ENCODE measurements at regions not wholly inside any gene's neighbourhood (a gene's known extent, or its start where the extent isn't known, plus 50 kb on each side); places are given as distances from the start of the nearest gene placed in this dataset.
A peak's percentile ranks its signal among the peaks of the same experiment; 100 is the strongest.

GRCh38 chr22:46054091-46055073, 77.4 kb upstream of the WNT7B start:
- peak; percentile 70 to 77 for DNase-seq

- no peak for DNase-seq
These were observed 78.4 kb upstream of the WNT7B start for GRCh38 chr22:46055181-46055875.

DNA sequence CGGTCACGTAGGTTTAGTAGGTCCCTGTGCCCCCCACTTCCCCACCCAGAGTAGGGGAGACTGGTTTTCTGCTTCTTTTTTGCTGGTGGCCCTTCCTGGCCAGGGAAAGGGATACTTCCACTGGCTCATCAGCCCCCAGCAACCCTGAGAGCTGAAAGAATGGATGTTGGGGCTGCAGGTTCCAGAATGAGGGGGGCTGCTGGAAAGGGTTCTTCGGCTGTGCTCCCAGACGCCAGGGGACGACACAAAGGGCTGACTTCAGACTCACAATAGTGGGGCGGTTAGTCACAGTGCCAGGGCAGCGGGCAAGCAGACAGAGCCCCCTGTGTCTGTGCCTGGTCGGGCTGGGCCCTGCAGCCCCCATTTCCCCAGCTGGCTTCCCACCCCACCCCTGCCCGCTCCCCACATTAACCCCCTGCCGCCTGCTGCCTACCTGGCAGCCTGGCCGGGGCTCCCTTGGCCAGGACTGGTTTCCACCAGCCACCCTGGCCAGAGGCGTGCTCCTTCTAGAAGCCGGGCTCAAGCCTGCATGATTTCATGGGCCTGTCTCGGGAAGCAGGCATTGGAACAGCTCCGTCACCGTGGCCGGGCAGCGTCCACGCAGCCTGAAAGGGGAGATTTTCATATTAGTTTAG, 79.1 kb upstream of the WNT7B start:
- DNase-seq: peak in 1 of 2 experiments; percentile 38

DNA sequence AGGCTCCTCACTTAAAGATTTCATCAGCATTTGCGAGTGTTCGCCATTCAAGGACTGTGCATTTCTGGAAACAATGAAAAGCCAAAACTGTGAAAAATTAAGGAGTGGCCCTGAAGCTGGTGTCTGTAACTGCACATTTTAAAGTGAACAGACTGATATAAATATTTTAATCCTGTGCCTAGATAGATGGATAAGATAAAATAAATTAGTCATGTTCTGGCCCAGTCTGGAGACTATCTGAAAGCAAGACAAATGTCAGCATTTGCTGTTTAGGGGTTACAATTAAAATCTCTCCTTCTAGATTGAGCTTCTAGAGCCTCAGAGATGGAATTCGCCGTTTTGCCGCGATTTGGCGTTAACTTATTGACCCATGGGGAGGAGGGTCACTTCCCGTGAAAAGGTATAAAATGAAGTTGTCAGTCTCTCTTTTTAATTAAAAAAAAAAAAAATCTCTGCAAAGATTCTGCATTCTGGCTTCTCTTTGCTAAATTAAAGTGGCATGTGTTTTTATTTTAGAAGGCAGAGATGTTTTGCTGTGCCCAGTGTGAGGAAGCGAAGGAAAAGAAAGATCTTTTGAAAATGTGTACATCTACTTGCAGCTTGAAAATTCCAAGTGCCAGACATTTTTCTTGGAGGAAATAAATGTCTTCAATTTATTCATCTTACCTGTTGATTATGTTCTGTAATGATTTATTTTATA, 79.7 kb upstream of the WNT7B start:
- DNase-seq: no peak

DNA sequence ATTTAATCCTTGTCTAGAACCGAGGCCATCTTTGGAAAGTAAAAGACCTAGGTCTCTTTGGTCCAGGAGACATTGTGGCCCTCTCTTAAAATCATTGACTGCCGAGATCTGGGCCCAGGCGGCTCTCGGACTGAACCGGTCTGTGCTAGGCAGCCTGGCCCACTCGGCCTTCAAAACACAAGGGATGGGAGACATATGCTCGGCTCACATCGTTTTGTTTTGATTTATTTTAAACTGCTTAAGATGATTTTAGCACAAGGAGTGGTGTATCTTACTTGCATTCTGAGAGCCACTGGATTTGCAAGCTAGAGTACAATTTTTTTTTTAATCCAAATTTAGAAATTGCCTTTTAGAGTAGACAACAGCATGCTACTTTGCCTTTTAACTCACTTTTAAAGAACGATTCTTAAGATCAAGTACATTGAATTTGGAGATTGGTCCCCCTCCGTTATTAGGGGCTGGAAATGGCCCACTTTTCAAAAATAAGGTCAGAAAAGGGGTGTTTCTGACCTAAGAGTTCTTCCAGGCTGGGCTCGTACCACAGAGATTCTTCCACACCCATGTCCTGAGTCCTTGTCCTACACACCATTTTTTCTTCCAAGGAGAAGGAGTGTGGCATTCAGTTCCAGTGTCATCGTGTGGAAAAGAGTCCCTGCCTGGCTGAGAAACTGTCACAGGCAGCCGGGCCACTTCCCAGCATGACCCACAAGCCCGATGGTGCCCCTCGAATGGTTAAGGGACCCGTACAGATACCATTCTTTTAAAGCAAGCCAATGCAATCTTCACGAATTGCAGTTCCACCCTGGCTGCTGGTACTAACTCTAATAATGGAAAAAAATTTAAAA, 80.5 kb upstream of the WNT7B start:
- DNase-seq: no peak

GRCh38 chr22:46058091-46058420, 81.1 kb upstream of the WNT7B start:
- DNase-seq: peak in 1 of 2 experiments; percentile 42

- no peak for DNase-seq
These were observed 81.9 kb upstream of the WNT7B start for GRCh38 chr22:46058591-46059519.

- no peak for DNase-seq
These were observed 83.5 kb upstream of the WNT7B start for GRCh38 chr22:46060292-46061123.

- no peak for DNase-seq
These were observed 84.2 kb upstream of the WNT7B start for GRCh38 chr22:46061124-46061500.

- no peak for DNase-seq
These were observed 84.7 kb upstream of the WNT7B start for GRCh38 chr22:46061501-46062231.

- no peak for DNase-seq
These were observed 85.3 kb upstream of the WNT7B start for GRCh38 chr22:46062232-46062615.

DNA sequence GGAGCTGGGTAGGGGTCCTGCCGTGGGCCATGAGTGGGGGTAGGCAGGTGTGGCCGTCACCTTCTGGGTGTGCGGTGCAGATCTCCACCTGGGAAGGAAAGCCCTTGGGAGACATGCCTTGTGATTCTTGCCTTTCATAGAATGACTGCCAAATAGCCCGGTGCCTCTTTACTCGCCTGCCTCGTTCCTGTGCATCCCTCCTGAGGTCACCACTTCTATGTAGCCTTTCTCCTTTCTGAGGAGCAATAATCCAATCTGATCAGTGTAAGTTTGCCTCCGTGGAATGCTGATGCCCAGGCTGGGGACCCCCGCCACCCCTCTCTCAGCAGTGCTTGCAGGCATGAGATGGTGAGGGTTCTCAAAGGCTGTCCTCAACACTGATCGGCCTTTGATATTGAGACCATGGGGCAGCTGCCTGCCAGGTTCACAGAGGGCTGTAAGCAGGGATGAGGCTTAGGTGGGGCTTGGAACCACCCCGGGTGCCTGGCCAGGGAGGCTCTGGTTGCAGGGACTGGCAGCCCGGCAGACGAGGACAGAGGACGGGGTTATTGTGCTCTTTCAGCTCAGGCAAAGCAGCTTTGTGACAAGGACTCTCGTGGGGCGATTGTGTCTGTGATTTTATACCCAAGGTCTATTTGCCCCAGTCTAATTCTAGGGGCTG, 86.1 kb upstream of the WNT7B start:
- no peak for DNase-seq

DNA sequence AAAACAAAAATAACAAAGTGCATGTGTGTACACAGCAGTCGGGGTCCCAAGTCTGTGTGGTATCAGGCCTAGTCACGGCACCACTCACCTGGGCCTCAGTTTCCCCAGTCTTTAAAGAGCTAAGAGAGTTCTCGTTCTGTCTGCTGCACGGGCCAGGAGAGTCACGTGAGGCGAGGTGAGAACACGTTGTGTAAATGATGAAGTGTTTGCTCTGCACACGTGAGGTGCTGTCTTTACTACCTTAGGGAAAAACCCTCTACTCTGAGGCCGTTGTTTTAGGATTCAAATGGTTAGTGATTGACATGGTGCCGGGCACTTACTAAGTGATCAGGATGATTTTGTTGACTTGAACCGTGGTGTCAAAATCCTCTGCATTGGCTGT, 86.5 kb upstream of the PPARA start:
- DNase-seq: no peak

- peak in 1 of 2 experiments; percentile 28 for DNase-seq
These were observed 85.9 kb upstream of the PPARA start for GRCh38 chr22:46064228-46064965.

DNA sequence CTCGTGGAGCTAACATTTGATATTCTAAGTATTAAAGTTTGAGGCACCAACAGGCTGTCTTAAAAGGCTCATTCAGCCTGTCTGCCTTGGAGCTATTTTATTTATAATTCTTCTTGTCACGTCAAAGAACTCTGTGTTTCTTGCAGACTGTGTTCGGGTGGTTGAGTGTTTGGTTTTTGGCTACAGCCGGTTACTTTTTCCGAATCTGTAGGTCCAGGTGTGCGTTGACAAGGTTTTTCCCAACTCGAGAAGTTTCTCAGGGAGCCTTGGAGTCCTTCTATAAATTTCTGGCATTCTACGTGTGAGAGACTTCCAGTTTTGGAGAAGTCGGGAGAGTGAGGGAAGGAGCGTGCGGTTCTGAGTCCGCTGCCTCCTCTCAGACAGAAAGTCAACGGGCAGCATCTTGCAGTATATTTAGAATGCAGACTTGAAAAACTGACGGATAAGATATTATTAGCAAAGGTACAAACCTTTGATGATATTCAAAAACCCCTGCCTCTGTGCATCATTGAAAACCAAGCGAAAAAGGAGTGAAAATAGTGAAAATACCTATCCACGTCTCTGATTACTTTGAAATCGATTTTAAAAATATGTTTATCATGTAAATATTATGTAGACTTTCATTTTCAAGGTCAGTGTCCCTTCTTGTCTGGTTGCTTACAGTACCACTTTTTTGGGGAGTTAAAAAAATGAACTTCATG, 85.2 kb upstream of the PPARA start:
- no peak for DNase-seq

- no peak for DNase-seq
These were observed 84.5 kb upstream of the PPARA start for GRCh38 chr22:46065691-46066454.

DNA sequence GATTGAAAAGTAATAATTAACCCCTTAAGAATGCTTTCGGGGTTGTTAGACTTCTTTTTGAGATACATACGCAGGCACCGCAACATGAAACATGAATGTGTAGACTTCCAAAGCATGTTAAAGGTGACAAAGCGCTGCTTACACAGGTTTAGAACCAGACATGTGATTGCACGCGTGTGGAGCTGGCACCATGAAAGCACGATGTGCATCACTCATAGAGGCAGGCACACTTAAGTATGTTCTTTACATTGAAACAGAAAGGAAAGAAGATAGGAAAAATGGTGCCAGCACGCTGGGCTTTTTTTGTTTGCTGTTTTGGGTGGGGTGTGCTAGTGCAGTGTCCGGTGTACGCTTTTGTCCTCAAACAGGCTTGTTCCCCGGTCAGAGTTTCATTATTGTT, 83.6 kb upstream of the PPARA start:
- DNase-seq: peak in 1 of 2 experiments; percentile 43

All from NCI-H2081 (cell line).